HG03442 (cell line): ENCODE measurements at regions not wholly inside any gene's neighbourhood (a gene's known extent, or its start where the extent isn't known, plus 50 kb on each side); places are given as distances from the start of the nearest gene placed in this dataset.

ENCODE experiments used
- ATAC-seq: cut with Tn5 transposase; IDR thresholded peaks from one replicate; pipeline ENCODE4 v1.9.1; 2021; ENCODE audit warnings: mild to moderate bottlenecking, moderate library complexity; ENCODE audit not compliant: unreplicated experiment

DNA sequence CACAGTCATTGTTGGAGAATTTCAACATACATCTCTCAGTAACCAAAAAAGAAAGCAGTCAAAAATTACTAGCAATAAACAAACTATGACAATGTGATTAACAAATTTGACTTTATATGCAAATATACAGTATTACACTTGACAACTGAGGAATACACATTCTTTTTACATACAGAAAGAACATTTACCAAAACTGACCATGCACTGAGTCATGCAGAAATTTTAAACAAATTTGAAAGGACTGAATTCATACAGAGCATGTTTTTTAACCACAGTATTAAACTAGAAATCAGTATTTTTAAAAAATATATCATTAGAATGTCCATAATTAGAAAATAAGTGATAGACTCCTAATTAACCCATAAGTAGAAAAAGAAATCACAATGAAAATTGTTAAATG, 420.1 kb downstream of the TBC1D4 start:
- no peak for ATAC-seq

- ATAC-seq, result peak; percentile 82
Measured at GRCh38 chr13:75055296-75055695, 426.7 kb downstream of the TBC1D4 start.

GRCh38 chr13:75052616-75053015, 429.4 kb downstream of the TBC1D4 start:
- ATAC-seq, result no peak

DNA sequence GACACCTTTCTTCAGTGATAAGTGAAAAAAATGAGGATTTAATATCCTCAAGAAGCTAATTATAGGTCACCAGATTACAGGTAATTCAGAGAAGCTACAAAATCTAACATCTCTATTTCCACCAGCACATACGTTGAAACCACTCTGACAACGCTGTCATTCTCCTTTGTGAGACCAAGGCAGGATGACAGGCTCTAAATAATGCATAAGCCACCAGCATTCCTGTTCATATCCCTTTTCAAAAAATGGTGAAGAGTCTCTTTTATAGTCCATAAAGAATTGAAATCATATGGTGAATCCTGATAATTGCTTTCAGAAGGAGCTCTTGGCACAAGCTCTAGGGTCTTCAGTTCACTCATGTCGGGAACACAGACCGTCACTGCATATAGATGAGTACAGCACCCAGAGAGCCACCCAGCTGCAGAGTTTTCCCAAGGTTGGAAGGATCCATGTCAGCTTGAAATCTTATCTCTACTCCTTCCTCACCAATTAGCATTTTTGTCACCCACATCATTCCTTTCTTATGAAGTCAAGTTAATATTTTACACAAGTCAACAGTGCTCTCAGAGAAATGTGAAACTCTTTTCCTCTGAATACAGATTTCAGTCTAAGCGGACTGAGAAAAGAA, 431.4 kb downstream of the TBC1D4 start:
- no peak for ATAC-seq

- ATAC-seq, result no peak
Measured at GRCh38 chr13:75049735-75050335, 432.1 kb downstream of the TBC1D4 start.

GRCh38 chr13:75042807-75043206, 439.2 kb downstream of the TBC1D4 start:
- no peak for ATAC-seq

DNA sequence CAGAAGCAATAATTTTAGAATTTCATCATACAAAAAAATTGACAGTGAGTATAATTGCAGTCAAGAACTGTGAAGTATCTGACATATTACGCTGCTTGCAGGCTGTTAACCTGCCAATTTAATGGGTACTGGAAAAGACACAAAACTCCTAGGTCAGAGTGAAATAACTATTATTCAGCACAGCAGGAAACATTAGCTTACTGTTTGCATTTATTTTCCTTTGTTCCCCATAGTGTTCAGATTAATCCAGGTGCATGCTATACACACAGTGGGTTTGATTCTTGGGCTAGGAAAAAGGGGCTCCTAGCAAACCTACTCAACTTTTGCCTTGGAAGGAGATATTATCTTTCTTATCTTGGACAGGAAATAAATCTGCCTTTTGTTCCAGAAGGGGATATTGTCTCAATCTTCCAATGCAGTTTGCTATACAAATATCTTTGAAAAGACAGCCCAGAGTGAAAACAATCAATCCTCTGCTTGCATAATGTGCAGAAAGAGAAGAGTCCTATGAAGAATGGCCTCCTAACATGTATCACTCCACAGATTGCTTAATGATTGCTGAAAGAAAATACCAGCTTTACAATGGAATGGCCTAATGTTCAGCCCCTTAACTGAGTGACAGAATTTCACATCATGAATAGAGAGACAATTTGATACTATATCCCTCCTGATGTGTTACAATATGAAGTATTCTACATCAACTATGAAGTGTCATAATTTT, 443.4 kb downstream of the TBC1D4 start:
- ATAC-seq, result no peak

DNA sequence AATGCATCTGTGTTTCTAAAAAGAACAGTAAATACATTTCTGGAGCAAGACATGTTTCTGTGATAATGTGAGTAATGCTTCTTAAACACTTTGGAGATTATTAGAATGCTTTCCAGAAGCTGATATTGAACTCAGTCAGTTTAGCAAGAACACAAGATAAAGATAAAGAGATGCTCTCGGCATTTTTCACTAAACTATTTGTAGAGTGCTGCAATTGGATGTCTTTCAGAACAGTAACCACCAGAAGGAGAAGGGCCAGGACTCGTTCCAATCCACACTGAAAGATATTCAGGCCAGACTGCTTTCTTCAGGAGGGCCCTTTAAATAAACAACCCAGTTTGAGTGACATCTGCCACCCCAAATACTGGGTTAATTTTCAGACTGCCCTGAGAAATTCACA, 456.0 kb downstream of the TBC1D4 start:
- no peak for ATAC-seq

GRCh38 chr13:75024602-75025001, 457.4 kb downstream of the TBC1D4 start:
- ATAC-seq, result no peak

- no peak for ATAC-seq
Measured at GRCh38 chr13:75023609-75024008, 458.4 kb downstream of the TBC1D4 start.

- ATAC-seq, result no peak
Measured at GRCh38 chr13:75021151-75021550, 460.8 kb downstream of the TBC1D4 start.

DNA sequence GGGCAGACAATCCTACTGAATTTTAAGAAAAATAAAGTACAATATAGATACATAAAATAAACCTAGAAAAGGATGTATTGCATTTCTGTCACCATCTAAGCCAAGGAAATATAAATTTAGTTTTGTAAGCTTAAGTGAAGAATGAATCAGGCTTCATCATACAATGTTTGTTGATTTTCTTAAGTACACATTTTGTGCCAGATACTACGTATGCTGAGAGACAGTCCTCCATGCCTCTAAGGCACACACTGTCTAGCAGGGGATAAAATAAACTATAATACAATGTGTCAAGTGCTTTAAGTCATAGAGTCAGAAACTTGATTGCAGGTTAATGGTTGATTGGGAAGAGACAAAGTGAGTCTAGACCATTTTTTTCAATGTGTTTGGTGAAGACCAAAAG, 465.7 kb downstream of the TBC1D4 start:
- ATAC-seq, result no peak

- no peak for ATAC-seq
Measured at GRCh38 chr13:75013818-75014217, 468.2 kb downstream of the TBC1D4 start.

- no peak for ATAC-seq
Measured at GRCh38 chr13:75010941-75011340, 471.0 kb downstream of the TBC1D4 start.

- no peak for ATAC-seq
Measured at GRCh38 chr13:75008926-75009325, 473.0 kb downstream of the TBC1D4 start.

GRCh38 chr13:74990992-74991391, 491.0 kb downstream of the TBC1D4 start:
- no peak for ATAC-seq

DNA sequence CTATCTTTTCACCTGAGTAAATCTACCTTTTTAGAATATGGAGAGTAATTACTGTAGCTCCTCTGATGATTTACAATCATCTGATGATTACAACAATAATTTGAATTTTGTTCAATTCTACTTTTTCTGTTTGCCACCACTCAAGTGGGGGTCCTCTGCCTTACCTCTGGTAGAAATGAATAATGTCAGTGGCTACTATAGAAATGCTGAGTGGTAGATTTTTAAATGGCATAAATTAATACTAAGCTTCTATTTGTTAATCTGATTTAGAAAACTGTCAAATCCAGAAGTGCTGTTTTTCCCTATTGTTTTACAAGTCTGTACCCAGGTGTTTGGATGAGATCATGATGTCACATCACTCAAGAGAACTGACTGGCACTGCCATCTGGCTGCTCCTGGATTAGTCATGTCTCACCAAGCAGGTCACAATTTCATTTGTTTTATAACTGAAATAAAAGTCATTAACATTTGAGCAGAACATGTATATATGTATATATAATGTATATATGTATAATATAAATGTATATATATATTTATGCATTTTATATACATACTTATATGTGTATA, 494.8 kb downstream of the TBC1D4 start:
- ATAC-seq, result no peak

GRCh38 chr13:74986609-74987008, 495.4 kb downstream of the TBC1D4 start:
- no peak for ATAC-seq

- no peak for ATAC-seq
Measured at GRCh38 chr13:74979703-74980102, 502.3 kb downstream of the TBC1D4 start.

DNA sequence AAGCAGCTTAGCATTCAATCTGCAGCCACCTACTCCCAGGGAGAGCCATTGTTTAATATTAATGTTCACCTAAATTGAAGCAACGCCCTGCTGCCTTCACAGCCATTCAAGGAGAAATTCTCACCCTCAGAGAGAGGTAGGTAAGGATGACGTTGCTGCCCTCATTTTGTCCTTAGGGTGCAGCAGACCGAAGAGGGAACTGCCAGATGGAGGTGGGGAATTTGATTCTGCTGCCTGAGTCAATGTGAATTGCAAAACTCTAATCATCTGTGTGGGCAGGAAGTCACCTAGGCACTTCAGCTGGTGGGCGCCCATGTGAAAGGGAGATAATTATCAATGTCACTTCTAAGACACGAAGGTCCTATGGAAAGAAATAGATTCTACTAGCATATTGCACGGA, 503.4 kb downstream of the TBC1D4 start:
- no peak for ATAC-seq

DNA sequence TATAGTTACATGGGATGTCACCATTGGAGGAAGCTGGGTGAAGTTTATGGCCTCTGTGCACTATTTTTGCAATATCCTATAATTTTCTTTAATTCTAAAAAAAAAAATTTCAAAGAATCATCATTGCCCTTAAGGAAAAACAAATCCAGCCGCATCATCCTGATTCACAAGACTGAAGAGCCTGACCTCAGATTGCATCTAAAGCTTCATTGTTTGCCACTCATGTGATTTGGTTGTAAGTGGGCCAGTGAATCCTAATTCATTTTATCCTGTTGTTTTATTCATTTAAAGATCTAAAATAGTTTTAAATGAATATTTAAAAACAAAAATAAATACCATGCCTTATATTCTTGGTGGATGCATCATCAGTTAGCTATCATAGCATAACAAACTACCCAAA, 504.5 kb downstream of the TBC1D4 start:
- no peak for ATAC-seq

DNA sequence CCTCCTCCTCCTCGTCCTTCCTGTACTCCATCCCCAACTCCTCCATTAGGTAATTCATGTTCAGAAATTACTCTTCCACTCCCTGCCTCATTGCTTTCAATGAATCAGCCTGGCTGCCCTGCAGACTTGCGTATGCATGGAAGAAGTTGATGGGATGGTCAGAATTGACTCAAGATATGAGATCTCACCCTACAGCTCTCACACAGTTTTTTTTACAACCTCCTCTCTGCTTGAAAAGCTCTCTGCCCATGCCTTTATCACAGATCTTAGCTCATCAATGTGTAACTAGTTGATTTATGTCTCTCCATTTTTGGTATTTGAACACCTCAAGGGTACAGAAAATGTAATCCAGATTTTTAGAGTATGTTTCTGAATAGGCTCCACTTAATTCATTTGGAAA, 506.9 kb downstream of the TBC1D4 start:
- ATAC-seq, result no peak
